H9 (cell line): ENCODE measurements at regions not wholly inside any gene's neighbourhood (a gene's known extent, or its start where the extent isn't known, plus 50 kb on each side); places are given as distances from the start of the nearest gene placed in this dataset.

Source experiments
- DNase-seq: peaks from one replicate; pipeline ENCODE4 v3.0.0-alpha.2; 2017
- H2AFZ ChIP-seq: one replicate; pipeline ENCODE4 v1.6.1; 2013; ENCODE audit warnings: mild to moderate bottlenecking, low read length, control low read depth, moderate library complexity
- H2AK5ac ChIP-seq: 2 replicates; pipeline ENCODE4 v1.6.1; 2013; ENCODE audit warnings: low read length, control low read depth, mixed read lengths; ENCODE audit not compliant: insufficient read length
- H2BK120ac ChIP-seq: one replicate; pipeline ENCODE4 v1.6.1; 2013; ENCODE audit warnings: low read depth, mild to moderate bottlenecking, low read length, control low read depth, inconsistent platforms; ENCODE audit not compliant: poor library complexity, severe bottlenecking
- H2BK12ac ChIP-seq: 2 replicates; pipeline ENCODE4 v1.6.1; 2013; ENCODE audit warnings: low read length, control low read depth, mixed read lengths, low read depth; ENCODE audit not compliant: insufficient read length
- H2BK15ac ChIP-seq: 2 replicates; pipeline ENCODE4 v1.6.1; 2013; ENCODE audit warnings: low read depth, low read length, control low read depth
- H2BK20ac ChIP-seq: one replicate; pipeline ENCODE4 v1.6.1; 2013; ENCODE audit warnings: low read depth, mild to moderate bottlenecking, low read length, control low read depth, inconsistent platforms; ENCODE audit not compliant: poor library complexity, severe bottlenecking
- H2BK5ac ChIP-seq: 2 replicates; pipeline ENCODE4 v1.6.1; 2013; ENCODE audit warnings: low read length, control low read depth, mixed read lengths; ENCODE audit not compliant: insufficient read length
- H3K14ac ChIP-seq: 2 replicates; pipeline ENCODE4 v1.6.1; 2013; ENCODE audit warnings: low read length, control low read depth; ENCODE audit not compliant: insufficient read depth
- H3K18ac ChIP-seq: 2 replicates; pipeline ENCODE4 v1.6.1; 2013; ENCODE audit warnings: low read depth, mild to moderate bottlenecking, mixed read lengths, low read length, control low read depth; ENCODE audit not compliant: insufficient read length
- H3K23ac ChIP-seq: 2 replicates; pipeline ENCODE4 v1.6.1; 2013; ENCODE audit warnings: low read length, control low read depth, mixed read lengths, low read depth; ENCODE audit not compliant: insufficient read length
- H3K23me2 ChIP-seq: 2 replicates; pipeline ENCODE4 v1.6.1; 2013; ENCODE audit warnings: low read depth, mild to moderate bottlenecking, mixed read lengths, low read length, control low read depth; ENCODE audit not compliant: insufficient read length, poor library complexity, severe bottlenecking
- H3K27ac ChIP-seq: 2 replicates; pipeline ENCODE4 v1.5.1; 2013; ENCODE audit warnings: low read length, control low read depth, mixed read lengths, low read depth; ENCODE audit not compliant: insufficient read length
- H3K27me3 ChIP-seq: 2 replicates; pipeline ENCODE4 v1.6.1; 2013; ENCODE audit warnings: low read length, control low read depth, inconsistent platforms; ENCODE audit not compliant: insufficient read depth
- H3K4ac ChIP-seq: 2 replicates; pipeline ENCODE4 v1.6.1; 2013; ENCODE audit warnings: low read depth, mild to moderate bottlenecking, control low read depth, inconsistent platforms, low read length, moderate library complexity
- H3K4me1 ChIP-seq: 2 replicates; pipeline ENCODE4 v1.6.1; 2013; ENCODE audit warnings: low read length, control low read depth, inconsistent platforms; ENCODE audit not compliant: insufficient read depth
- H3K4me2 ChIP-seq: 2 replicates; pipeline ENCODE4 v1.6.1; 2013; ENCODE audit warnings: low read length, control low read depth, mixed read lengths; ENCODE audit not compliant: insufficient read length, insufficient read depth
- H3K56ac ChIP-seq: 2 replicates; pipeline ENCODE4 v1.6.1; 2013; ENCODE audit warnings: low read depth, mild to moderate bottlenecking, mixed read lengths, low read length, control low read depth; ENCODE audit not compliant: insufficient read length
- H3K79me1 ChIP-seq: 2 replicates; pipeline ENCODE4 v1.6.1; 2013; ENCODE audit warnings: low read depth, mild to moderate bottlenecking, moderate library complexity, low read length, control low read depth, inconsistent platforms; ENCODE audit not compliant: insufficient read depth, poor library complexity, severe bottlenecking
- H3K79me2 ChIP-seq: 2 replicates; pipeline ENCODE4 v1.6.1; 2013; ENCODE audit warnings: low read length, control low read depth, inconsistent platforms; ENCODE audit not compliant: insufficient read depth
- H3K9ac ChIP-seq: 2 replicates; pipeline ENCODE4 v1.6.1; 2013; ENCODE audit warnings: low read length, control low read depth, mixed read lengths; ENCODE audit not compliant: insufficient read length; ENCODE audit errors: extremely low read depth
- H3K9me3 ChIP-seq: one replicate; pipeline ENCODE4 v1.6.1; 2013; ENCODE audit warnings: low read depth, low read length, inconsistent platforms; ENCODE audit not compliant: control insufficient read depth
- H3T11ph ChIP-seq: one replicate; pipeline ENCODE4 v1.6.1; 2013; ENCODE audit warnings: mild to moderate bottlenecking, low read length, control low read depth, inconsistent platforms
- H4K20me1 ChIP-seq: one replicate; pipeline ENCODE4 v1.6.1; 2013; ENCODE audit not compliant: control insufficient read depth, insufficient read length, insufficient read depth
- H4K5ac ChIP-seq: 2 replicates; pipeline ENCODE4 v1.6.1; 2013; ENCODE audit warnings: low read depth, mild to moderate bottlenecking, mixed read lengths, low read length, control low read depth; ENCODE audit not compliant: insufficient read length
- H4K8ac ChIP-seq: replicated peaks from 2 replicates; pipeline ENCODE4 v1.6.1; 2013; ENCODE audit warnings: low read length, control low read depth, mixed read lengths, low read depth; ENCODE audit not compliant: insufficient read length
- H4K91ac ChIP-seq: 2 replicates; pipeline ENCODE4 v1.6.1; 2013; ENCODE audit warnings: low read depth, mild to moderate bottlenecking, moderate library complexity, mixed read lengths, low read length, control low read depth; ENCODE audit not compliant: insufficient read length
- H3K27ac Mint-ChIP-seq, 3 experiments: 2 replicates in 2 of 3; 3 replicates in 1 of 3; pipeline ENCODE4 v1.8.0; 2020 to 2021; ENCODE audit warnings: mixed read lengths in 3 of 3, mild to moderate bottlenecking in 1 of 3, moderate library complexity in 1 of 3
- H3K27me3 Mint-ChIP-seq: 2 replicates; pipeline ENCODE4 v1.8.0; 2021; ENCODE audit warnings: low read depth, mild to moderate bottlenecking, moderate library complexity, mixed read lengths
- H3K36me3 Mint-ChIP-seq, 3 experiments: 2 replicates in 2 of 3; 3 replicates in 1 of 3; pipeline ENCODE4 v1.8.0; 2020 to 2021; ENCODE audit warnings: low read depth in 3 of 3, mixed read lengths in 3 of 3; ENCODE audit not compliant: insufficient read depth in 1 of 3
- H3K4me1 Mint-ChIP-seq, 2 experiments: 2 replicates each; pipeline ENCODE4 v1.8.0; 2020; ENCODE audit warnings: mixed read lengths in 2 of 2
- H3K4me3 Mint-ChIP-seq, 2 experiments: 2 replicates in 1 of 2; 3 replicates in 1 of 2; pipeline ENCODE4 v1.8.0; 2020 to 2021; ENCODE audit warnings: mild to moderate bottlenecking in 2 of 2, mixed read lengths in 2 of 2, moderate library complexity in 1 of 2
- H3K9me3 Mint-ChIP-seq, 2 experiments: 2 replicates in 1 of 2; 3 replicates in 1 of 2; pipeline ENCODE4 v1.8.0; 2020; ENCODE audit warnings: mild to moderate bottlenecking in 2 of 2, mixed read lengths in 2 of 2, moderate library complexity in 1 of 2
- CTCF ChIP-seq: fragments of 200-600 bp; sonication (generic); conservative IDR thresholded peaks from 3 replicates; pipeline ENCODE4 v1.8.0; 2021; ENCODE audit warnings: antibody characterized with exemption, mild to moderate bottlenecking
- WGBS: extraction: QIAGEN DNeasy Blood & Tissue Kit; methylation state at CpG from one replicate; pipeline ENCODE4 v1.1.7; 2013; ENCODE audit warnings: missing lambda C conversion rate, low lambda C conversion rate, mixed read lengths; ENCODE audit not compliant: insufficient read length; ENCODE audit errors: extremely low coverage; 5-methylcytosine and 5-hydroxymethylcytosine counted together

GRCh38 chr11:109796253-109796652 is 296.9 kb upstream of the ZC3H12C start:
- no CpG with 5 or more reads among the region's 2 CpGs for WGBS
- H3K4me1 Mint-ChIP-seq, result no peaks in the 10 kb centered on the region
- H4K5ac ChIP-seq, result no peak overlapping the region
- H3K4ac ChIP-seq, result no peak overlapping the region
- H2AFZ ChIP-seq, result no peak overlapping the region
- no peaks in the 10 kb centered on the region for H3K9me3 ChIP-seq
- no peaks in the 10 kb centered on the region for H3K27me3 ChIP-seq
- H4K8ac ChIP-seq, result no peak overlapping the region
- no peak overlapping the region for H3K27ac ChIP-seq
- no peak overlapping the region for H3K4me2 ChIP-seq
- no peak overlapping the region for H4K91ac ChIP-seq
- no peak for TF ChIP-seq CTCF
- no peak overlapping the region for H3K23ac ChIP-seq
- H2BK5ac ChIP-seq, result no peak overlapping the region
- no peaks in the 10 kb centered on the region for H4K20me1 ChIP-seq
- H3K27ac Mint-ChIP-seq, result no peak overlapping the region
- no peak overlapping the region for H2BK15ac ChIP-seq
- H3K36me3 Mint-ChIP-seq, result no peaks in the 10 kb centered on the region
- DNase-seq, result no peak
- no peak overlapping the region for H3K56ac ChIP-seq
- no peak overlapping the region for H2BK20ac ChIP-seq
- H2BK120ac ChIP-seq, result no peak overlapping the region
- no peaks in the 10 kb centered on the region for H3K23me2 ChIP-seq
- H3T11ph ChIP-seq, result no peak overlapping the region
- H3K4me1 ChIP-seq, result no peaks in the 10 kb centered on the region
- H2AK5ac ChIP-seq, result no peak overlapping the region
- H2BK12ac ChIP-seq, result no peak overlapping the region
- no peaks in the 10 kb centered on the region for H3K79me2 ChIP-seq
- H3K9me3 Mint-ChIP-seq, result no peaks in the 10 kb centered on the region
- H3K9ac ChIP-seq, result no peak overlapping the region
- H3K79me1 ChIP-seq, result no peaks in the 10 kb centered on the region
- H3K18ac ChIP-seq, result no peak overlapping the region
- H3K27me3 Mint-ChIP-seq, result no peaks in the 10 kb centered on the region
- no peak overlapping the region for H3K14ac ChIP-seq
- no peak overlapping the region for H3K4me3 Mint-ChIP-seq
